HG03432 (cell line): ENCODE measurements at regions not wholly inside any gene's neighbourhood (a gene's known extent, or its start where the extent isn't known, plus 50 kb on each side); places are given as distances from the start of the nearest gene placed in this dataset.
"Not testable (repeated sequence)": the region's sequence is repeated elsewhere in the genome, so short reads cannot be mapped to it uniquely, and the experiment has no call there.

Source experiments
- ATAC-seq: cut with Tn5 transposase; IDR thresholded peaks from one replicate; pipeline ENCODE4 v1.9.1; 2021; ENCODE audit warnings: mild to moderate bottlenecking, moderate library complexity; ENCODE audit not compliant: unreplicated experiment

GRCh38 chr4:133600008-133600407, 450.9 kb downstream of the PCDH10 start:
- no peak for ATAC-seq

- ATAC-seq: no peak
Observed at GRCh38 chr4:133598779-133599178, 449.7 kb downstream of the PCDH10 start.

GRCh38 chr4:133597251-133597650, 448.2 kb downstream of the PCDH10 start:
- ATAC-seq: no peak

- ATAC-seq: no peak
Observed at GRCh38 chr4:133596459-133596858, 447.4 kb downstream of the PCDH10 start.

- no peak for ATAC-seq
Observed at GRCh38 chr4:133594390-133595207, 445.5 kb downstream of the PCDH10 start.

- no peak for ATAC-seq
Observed at GRCh38 chr4:133593764-133594163, 444.7 kb downstream of the PCDH10 start.

- ATAC-seq: no peak
Observed at GRCh38 chr4:133592591-133592990, 443.5 kb downstream of the PCDH10 start.

GRCh38 chr4:133592106-133592505, 443.0 kb downstream of the PCDH10 start:
- no peak for ATAC-seq

GRCh38 chr4:133588306-133588705, 439.2 kb downstream of the PCDH10 start:
- ATAC-seq: no peak

GRCh38 chr4:133585323-133585722, 436.2 kb downstream of the PCDH10 start:
- no peak for ATAC-seq

GRCh38 chr4:133584714-133585113, 435.6 kb downstream of the PCDH10 start:
- no peak for ATAC-seq

GRCh38 chr4:133581996-133582619, 433.0 kb downstream of the PCDH10 start:
- ATAC-seq: no peak

GRCh38 chr4:133574248-133574647, 425.2 kb downstream of the PCDH10 start:
- ATAC-seq: no peak

GRCh38 chr4:133565379-133565778, 416.3 kb downstream of the PCDH10 start:
- no peak for ATAC-seq

- no peak for ATAC-seq
Observed at GRCh38 chr4:133559987-133560386, 410.9 kb downstream of the PCDH10 start.

GRCh38 chr4:133555671-133556070, 406.6 kb downstream of the PCDH10 start:
- ATAC-seq: no peak

- no peak for ATAC-seq
Observed at GRCh38 chr4:133550436-133550835, 401.3 kb downstream of the PCDH10 start.

GRCh38 chr4:133544097-133544496, 395.0 kb downstream of the PCDH10 start:
- no peak for ATAC-seq

- ATAC-seq: no peak
Observed at GRCh38 chr4:133537780-133538281, 388.7 kb downstream of the PCDH10 start.

GRCh38 chr4:133534224-133534623, 385.1 kb downstream of the PCDH10 start:
- ATAC-seq: not testable (repeated sequence)

GRCh38 chr4:133524369-133524768, 375.3 kb downstream of the PCDH10 start:
- no peak for ATAC-seq

GRCh38 chr4:133513901-133514300, 364.8 kb downstream of the PCDH10 start:
- no peak for ATAC-seq
